Breast epithelium (tissue), 3 donors: ENCODE measurements at regions not wholly inside any gene's neighbourhood (a gene's known extent, or its start where the extent isn't known, plus 50 kb on each side); places are given as distances from the start of the nearest gene placed in this dataset.

ENCODE experiments used
- CTCF ChIP-seq, 3 donors: fragments of 450-650 bp; IDR thresholded peaks; one replicate each; pipeline ENCODE4 v1.5.1; 2016 to 2017; ENCODE audit warnings: antibody characterized with exemption in 3 of 3, mild to moderate bottlenecking in 3 of 3, moderate library complexity in 3 of 3
- POLR2A ChIP-seq: fragments of 450-650 bp; IDR thresholded peaks from one replicate; pipeline ENCODE4 v1.6.1; 2016; ENCODE audit warnings: antibody characterized with exemption, mild to moderate bottlenecking, moderate library complexity
- POLR2AphosphoS5 ChIP-seq, 3 donors: sonication (generic); formaldehyde crosslinking; IDR thresholded peaks; one replicate each; pipeline ENCODE4 v1.6.1; 2017; ENCODE audit warnings: antibody characterized with exemption in 3 of 3

- TF ChIP-seq CTCF (IDR thresholded peaks at IDR 0.05), result no peak
- no peak for TF ChIP-seq POLR2A
- TF ChIP-seq POLR2AphosphoS5 (IDR thresholded peaks at IDR 0.05), result no peak
Observed at GRCh38 chr15:67006083-67007065, 59.0 kb upstream of the SMAD3 start.
